HG02610 (cell line): ENCODE measurements at regions not wholly inside any gene's neighbourhood (a gene's known extent, or its start where the extent isn't known, plus 50 kb on each side); places are given as distances from the start of the nearest gene placed in this dataset.
"Not testable (repeated sequence)": the region's sequence is repeated elsewhere in the genome, so short reads cannot be mapped to it uniquely, and the experiment has no call there.

Experiments
- ATAC-seq: cut with Tn5 transposase; IDR thresholded peaks from one replicate; pipeline ENCODE4 v1.9.1; 2021; ENCODE audit warnings: mild to moderate bottlenecking, moderate library complexity; ENCODE audit not compliant: unreplicated experiment

GRCh38 chr10:31687663-31688482, 240.8 kb downstream of the ARHGAP12 start:
- no peak for ATAC-seq

GRCh38 chr10:31686599-31686998, 242.0 kb downstream of the ARHGAP12 start:
- ATAC-seq: no peak

- no peak for ATAC-seq
Measured at GRCh38 chr10:31683682-31684081, 244.9 kb downstream of the ARHGAP12 start.

- ATAC-seq: no peak
Measured at GRCh38 chr10:31679936-31680335, 248.7 kb downstream of the ARHGAP12 start.

GRCh38 chr10:31678575-31679516, 249.8 kb downstream of the ARHGAP12 start:
- no peak for ATAC-seq

- ATAC-seq: no peak
Measured at GRCh38 chr10:31678139-31678536, 250.5 kb downstream of the ARHGAP12 start.

- no peak for ATAC-seq
Measured at GRCh38 chr10:31677195-31678138, 251.2 kb downstream of the ARHGAP12 start.

- no peak for ATAC-seq
Measured at GRCh38 chr10:31675726-31676125, 252.9 kb downstream of the ARHGAP12 start.

GRCh38 chr10:31669357-31669756, 259.3 kb downstream of the ARHGAP12 start:
- ATAC-seq: no peak

- no peak for ATAC-seq
Measured at GRCh38 chr10:31668326-31668725, 260.3 kb downstream of the ARHGAP12 start.

GRCh38 chr10:31665764-31666279, 262.8 kb downstream of the ARHGAP12 start:
- ATAC-seq: not testable (repeated sequence)

GRCh38 chr10:31664803-31665202, 263.8 kb downstream of the ARHGAP12 start:
- ATAC-seq: no peak

GRCh38 chr10:31664071-31664470, 264.6 kb downstream of the ARHGAP12 start:
- not testable (repeated sequence) for ATAC-seq

- no peak for ATAC-seq
Measured at GRCh38 chr10:31660300-31660699, 268.3 kb downstream of the ARHGAP12 start.

GRCh38 chr10:31659665-31660064, 269.0 kb downstream of the ARHGAP12 start:
- ATAC-seq: no peak

- no peak for ATAC-seq
Measured at GRCh38 chr10:31657434-31657872, 271.2 kb downstream of the ARHGAP12 start.

GRCh38 chr10:31656851-31657433, 271.7 kb downstream of the ARHGAP12 start:
- ATAC-seq: no peak

GRCh38 chr10:31652038-31652437, 276.6 kb downstream of the ARHGAP12 start:
- ATAC-seq: no peak

- ATAC-seq: no peak
Measured at GRCh38 chr10:31650010-31650409, 278.6 kb downstream of the ARHGAP12 start.

GRCh38 chr10:31648966-31649365, 279.7 kb downstream of the ARHGAP12 start:
- ATAC-seq: no peak
